ENCODE measurements at regions not wholly inside any gene's neighbourhood (a gene's known extent, or its start where the extent isn't known, plus 50 kb on each side); places are given as distances from the start of the nearest gene placed in this dataset.

GRCh38 chr1:94362466-94363058, 55.6 kb upstream of the ABCD3 start:
- ATAC-seq: no peak
- TF ChIP-seq OSR1 (CRISPR knock-in tag; IDR thresholded peaks at IDR 0.05): no peak
- TF ChIP-seq ZNF8 (CRISPR knock-in tag; IDR thresholded peaks at IDR 0.05): peak; percentile 84

DNA sequence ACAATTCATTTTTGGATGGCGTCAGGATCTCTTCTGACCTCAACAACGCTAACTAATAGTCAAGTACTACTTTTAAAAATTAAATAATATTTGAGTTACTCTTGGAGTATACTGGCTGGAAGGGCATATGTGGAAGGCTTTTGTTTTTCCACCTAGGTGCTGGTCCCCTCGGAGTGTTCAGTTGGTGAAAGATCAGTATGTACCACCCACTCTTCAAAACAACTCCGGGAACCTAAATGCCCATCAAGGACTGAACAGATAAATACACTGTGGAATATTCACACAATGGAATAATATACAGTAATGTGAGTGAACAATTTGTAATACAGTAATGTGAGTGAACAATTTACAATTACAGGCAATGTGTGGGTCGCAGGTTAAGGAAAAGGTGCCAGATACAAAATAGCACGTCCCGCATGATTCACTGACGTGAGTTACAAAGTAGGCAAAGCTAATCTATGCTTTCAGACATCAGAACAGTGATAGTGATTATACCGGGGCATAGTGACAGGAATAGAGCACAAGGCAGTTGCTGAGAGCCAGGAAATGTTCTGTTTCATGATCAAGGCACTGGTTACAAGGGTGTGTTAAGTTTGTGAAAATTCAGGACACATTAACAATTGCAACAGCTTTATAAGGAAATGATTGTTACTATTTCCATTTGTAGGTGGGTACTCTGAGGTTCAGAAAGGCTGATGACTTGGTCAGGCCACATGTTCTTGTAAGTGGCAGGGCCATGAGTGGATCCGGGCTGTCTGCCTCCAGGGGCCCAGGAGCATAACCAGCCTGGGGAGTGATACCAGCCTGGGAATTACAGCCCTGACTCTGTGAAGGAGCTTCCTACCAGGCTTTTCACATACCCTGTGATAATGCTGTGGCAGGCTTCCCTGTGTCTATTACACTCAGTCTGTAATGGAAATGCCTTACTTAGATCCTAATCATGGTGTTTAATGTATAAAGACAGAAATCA, 59.3 kb upstream of the ABCD3 start:
- TF ChIP-seq ZC3H10 (CRISPR knock-in tag; IDR thresholded peaks at IDR 0.05) (no peak), ZFP30 (CRISPR knock-in tag; IDR thresholded peaks at IDR 0.05) (no peak), BACH2 (CRISPR knock-in tag; IDR thresholded peaks at IDR 0.05; ENCODE audit: borderline replicate concordance) (no peak), TCF4 (CRISPR knock-in tag; IDR thresholded peaks at IDR 0.05; ENCODE audit: borderline replicate concordance) (no peak), ZNF70 (CRISPR knock-in tag; IDR thresholded peaks at IDR 0.05) (no peak), ESRRG (CRISPR knock-in tag; IDR thresholded peaks at IDR 0.05) (no peak), ZNF565 (CRISPR knock-in tag; conservative IDR thresholded peaks at IDR 0.05; ENCODE audit: low read depth) (no peak), SNAI2 (CRISPR knock-in tag; IDR thresholded peaks at IDR 0.05) (no peak), ZNF8 (CRISPR knock-in tag; IDR thresholded peaks at IDR 0.05) (no peak), CREB5 (CRISPR knock-in tag; IDR thresholded peaks at IDR 0.05; ENCODE audit: low read depth) (no peak), OSR1 (CRISPR knock-in tag; IDR thresholded peaks at IDR 0.05) (no peak), RARB (CRISPR knock-in tag; IDR thresholded peaks at IDR 0.05) (no peak), PPARA (CRISPR knock-in tag; IDR thresholded peaks at IDR 0.05; ENCODE audit: borderline replicate concordance) (no peak), GLIS3 (CRISPR knock-in tag; IDR thresholded peaks at IDR 0.05) (no peak)
- TF ChIP-seq, protein P1, sequence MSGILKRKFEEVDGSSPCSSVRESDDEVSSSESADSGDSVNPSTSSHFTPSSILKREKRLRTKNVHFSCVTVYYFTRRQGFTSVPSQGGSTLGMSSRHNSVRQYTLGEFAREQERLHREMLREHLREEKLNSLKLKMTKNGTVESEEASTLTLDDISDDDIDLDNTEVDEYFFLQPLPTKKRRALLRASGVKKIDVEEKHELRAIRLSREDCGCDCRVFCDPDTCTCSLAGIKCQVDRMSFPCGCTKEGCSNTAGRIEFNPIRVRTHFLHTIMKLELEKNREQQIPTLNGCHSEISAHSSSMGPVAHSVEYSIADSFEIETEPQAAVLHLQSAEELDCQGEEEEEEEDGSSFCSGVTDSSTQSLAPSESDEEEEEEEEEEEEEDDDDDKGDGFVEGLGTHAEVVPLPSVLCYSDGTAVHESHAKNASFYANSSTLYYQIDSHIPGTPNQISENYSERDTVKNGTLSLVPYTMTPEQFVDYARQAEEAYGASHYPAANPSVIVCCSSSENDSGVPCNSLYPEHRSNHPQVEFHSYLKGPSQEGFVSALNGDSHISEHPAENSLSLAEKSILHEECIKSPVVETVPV (CRISPR knock-in tag; IDR thresholded peaks at IDR 0.05): no peak
- TF ChIP-seq, protein P2, sequence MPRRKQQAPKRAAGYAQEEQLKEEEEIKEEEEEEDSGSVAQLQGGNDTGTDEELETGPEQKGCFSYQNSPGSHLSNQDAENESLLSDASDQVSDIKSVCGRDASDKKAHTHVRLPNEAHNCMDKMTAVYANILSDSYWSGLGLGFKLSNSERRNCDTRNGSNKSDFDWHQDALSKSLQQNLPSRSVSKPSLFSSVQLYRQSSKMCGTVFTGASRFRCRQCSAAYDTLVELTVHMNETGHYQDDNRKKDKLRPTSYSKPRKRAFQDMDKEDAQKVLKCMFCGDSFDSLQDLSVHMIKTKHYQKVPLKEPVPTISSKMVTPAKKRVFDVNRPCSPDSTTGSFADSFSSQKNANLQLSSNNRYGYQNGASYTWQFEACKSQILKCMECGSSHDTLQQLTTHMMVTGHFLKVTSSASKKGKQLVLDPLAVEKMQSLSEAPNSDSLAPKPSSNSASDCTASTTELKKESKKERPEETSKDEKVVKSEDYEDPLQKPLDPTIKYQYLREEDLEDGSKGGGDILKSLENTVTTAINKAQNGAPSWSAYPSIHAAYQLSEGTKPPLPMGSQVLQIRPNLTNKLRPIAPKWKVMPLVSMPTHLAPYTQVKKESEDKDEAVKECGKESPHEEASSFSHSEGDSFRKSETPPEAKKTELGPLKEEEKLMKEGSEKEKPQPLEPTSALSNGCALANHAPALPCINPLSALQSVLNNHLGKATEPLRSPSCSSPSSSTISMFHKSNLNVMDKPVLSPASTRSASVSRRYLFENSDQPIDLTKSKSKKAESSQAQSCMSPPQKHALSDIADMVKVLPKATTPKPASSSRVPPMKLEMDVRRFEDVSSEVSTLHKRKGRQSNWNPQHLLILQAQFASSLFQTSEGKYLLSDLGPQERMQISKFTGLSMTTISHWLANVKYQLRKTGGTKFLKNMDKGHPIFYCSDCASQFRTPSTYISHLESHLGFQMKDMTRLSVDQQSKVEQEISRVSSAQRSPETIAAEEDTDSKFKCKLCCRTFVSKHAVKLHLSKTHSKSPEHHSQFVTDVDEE (CRISPR knock-in tag; IDR thresholded peaks at IDR 0.05): no peak
- TF ChIP-seq, protein P3, sequence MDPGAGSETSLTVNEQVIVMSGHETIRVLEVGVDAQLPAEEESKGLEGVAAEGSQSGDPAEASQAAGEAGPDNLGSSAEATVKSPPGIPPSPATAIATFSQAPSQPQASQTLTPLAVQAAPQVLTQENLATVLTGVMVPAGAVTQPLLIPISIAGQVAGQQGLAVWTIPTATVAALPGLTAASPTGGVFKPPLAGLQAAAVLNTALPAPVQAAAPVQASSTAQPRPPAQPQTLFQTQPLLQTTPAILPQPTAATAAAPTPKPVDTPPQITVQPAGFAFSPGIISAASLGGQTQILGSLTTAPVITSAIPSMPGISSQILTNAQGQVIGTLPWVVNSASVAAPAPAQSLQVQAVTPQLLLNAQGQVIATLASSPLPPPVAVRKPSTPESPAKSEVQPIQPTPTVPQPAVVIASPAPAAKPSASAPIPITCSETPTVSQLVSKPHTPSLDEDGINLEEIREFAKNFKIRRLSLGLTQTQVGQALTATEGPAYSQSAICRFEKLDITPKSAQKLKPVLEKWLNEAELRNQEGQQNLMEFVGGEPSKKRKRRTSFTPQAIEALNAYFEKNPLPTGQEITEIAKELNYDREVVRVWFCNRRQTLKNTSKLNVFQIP (CRISPR knock-in tag; IDR thresholded peaks at IDR 0.05; ENCODE audit: borderline replicate concordance, low read depth): no peak

DNA sequence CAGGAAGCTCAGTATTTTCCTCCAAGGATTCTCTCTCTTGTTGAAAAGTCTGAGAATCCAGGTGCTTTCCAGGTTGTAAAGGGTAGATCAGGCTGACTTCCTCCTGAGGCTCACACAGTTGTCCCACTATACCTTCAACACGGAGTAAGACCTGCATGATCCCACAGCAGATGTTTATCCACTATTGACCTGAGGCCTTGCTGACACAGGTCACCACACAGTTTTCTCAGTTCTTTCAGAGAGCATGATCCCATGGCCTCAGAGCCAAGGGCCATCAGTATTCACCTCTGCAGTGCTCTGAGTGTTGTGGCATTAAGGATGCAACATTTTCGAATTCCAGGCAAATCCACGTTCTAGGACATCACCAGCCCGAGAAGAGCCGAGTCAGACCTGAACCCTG, 60.5 kb upstream of the ABCD3 start:
- TF ChIP-seq, protein P2 (CRISPR knock-in tag; IDR thresholded peaks at IDR 0.05): no peak
- TF ChIP-seq ISL1 (CRISPR knock-in tag; IDR thresholded peaks at IDR 0.05) (no peak), ZFP3 (CRISPR knock-in tag; IDR thresholded peaks at IDR 0.05) (no peak), TOX (CRISPR knock-in tag; IDR thresholded peaks at IDR 0.05; ENCODE audit: borderline replicate concordance) (no peak), TCF4 (CRISPR knock-in tag; IDR thresholded peaks at IDR 0.05; ENCODE audit: borderline replicate concordance) (no peak), BACH2 (CRISPR knock-in tag; IDR thresholded peaks at IDR 0.05; ENCODE audit: borderline replicate concordance) (no peak), ZNF565 (CRISPR knock-in tag; conservative IDR thresholded peaks at IDR 0.05; ENCODE audit: low read depth) (no peak), OSR1 (CRISPR knock-in tag; IDR thresholded peaks at IDR 0.05) (no peak)
- TF ChIP-seq, protein P4, sequence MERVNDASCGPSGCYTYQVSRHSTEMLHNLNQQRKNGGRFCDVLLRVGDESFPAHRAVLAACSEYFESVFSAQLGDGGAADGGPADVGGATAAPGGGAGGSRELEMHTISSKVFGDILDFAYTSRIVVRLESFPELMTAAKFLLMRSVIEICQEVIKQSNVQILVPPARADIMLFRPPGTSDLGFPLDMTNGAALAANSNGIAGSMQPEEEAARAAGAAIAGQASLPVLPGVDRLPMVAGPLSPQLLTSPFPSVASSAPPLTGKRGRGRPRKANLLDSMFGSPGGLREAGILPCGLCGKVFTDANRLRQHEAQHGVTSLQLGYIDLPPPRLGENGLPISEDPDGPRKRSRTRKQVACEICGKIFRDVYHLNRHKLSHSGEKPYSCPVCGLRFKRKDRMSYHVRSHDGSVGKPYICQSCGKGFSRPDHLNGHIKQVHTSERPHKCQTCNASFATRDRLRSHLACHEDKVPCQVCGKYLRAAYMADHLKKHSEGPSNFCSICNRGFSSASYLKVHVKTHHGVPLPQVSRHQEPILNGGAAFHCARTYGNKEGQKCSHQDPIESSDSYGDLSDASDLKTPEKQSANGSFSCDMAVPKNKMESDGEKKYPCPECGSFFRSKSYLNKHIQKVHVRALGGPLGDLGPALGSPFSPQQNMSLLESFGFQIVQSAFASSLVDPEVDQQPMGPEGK (CRISPR knock-in tag; IDR thresholded peaks at IDR 0.05; ENCODE audit: borderline replicate concordance): no peak
- TF ChIP-seq, protein P3 (CRISPR knock-in tag; IDR thresholded peaks at IDR 0.05; ENCODE audit: borderline replicate concordance, low read depth): no peak
- no peak for ATAC-seq

More for the DNA sequence above, 59.3 kb upstream of the ABCD3 start:
- no peak for ATAC-seq

All from SK-N-SH treated with all-trans-retinoic acid at 6 μM for 48 hours (cell line).